ENCODE measurements at regions not wholly inside any gene's neighbourhood (a gene's known extent, or its start where the extent isn't known, plus 50 kb on each side); places are given as distances from the start of the nearest gene placed in this dataset.

DNA sequence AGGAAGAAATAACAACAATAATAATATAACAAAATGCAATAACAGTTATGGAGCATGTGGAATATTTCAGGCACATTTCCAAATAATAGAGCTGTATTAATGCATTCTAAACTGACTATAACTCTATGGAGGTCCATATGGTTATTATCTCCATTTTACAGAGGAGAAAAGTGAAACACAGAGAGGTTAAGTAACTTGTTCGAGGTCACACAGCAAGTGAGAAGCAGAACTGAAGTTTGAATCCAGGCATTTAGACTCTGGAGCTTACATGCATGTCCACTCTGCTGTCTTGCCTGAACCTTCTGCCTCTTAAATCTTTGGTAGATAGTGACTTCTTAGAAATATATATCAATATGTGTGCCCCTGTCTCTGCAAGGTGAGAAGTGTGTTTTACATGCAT lies 350.8 kb downstream of the GADD45G start:
- no peak for TF ChIP-seq POLR2AphosphoS5 (IDR thresholded peaks at IDR 0.05)
- TF ChIP-seq CTCF (IDR thresholded peaks at IDR 0.05), result no peak
- no peak for TF ChIP-seq POLR2A (IDR thresholded peaks at IDR 0.05)
